GM23338 (cell line): ENCODE measurements at regions not wholly inside any gene's neighbourhood (a gene's known extent, or its start where the extent isn't known, plus 50 kb on each side); places are given as distances from the start of the nearest gene placed in this dataset.

Source experiments
- ATAC-seq: fragments of 200-7000 bp; cut with Tn5 transposase; 3 replicates; pipeline ENCODE4 v1.9.1; 2020
- DNase-seq: peaks from one replicate; pipeline ENCODE4 v3.0.0-alpha.2; 2015; ENCODE audit warnings: low spot score
- H2AFZ ChIP-seq: fragments of 200-600 bp; sonication (generic); 2 replicates; pipeline ENCODE4 v1.8.0; 2016; ENCODE audit warnings: antibody characterized with exemption, mild to moderate bottlenecking, moderate library complexity
- H3F3A ChIP-seq: fragments of 200-600 bp; sonication (generic); replicated peaks from 2 replicates; pipeline ENCODE4 v1.8.0; 2017; ENCODE audit warnings: antibody characterized with exemption, mixed run types, low read depth
- H3K27ac ChIP-seq: fragments of 200-600 bp; sonication (generic); 2 replicates; pipeline ENCODE4 v1.6.1; 2016; ENCODE audit warnings: low read depth
- H3K27me3 ChIP-seq: fragments of 200-600 bp; sonication (generic); 2 replicates; pipeline ENCODE4 v1.8.0; 2016; ENCODE audit warnings: mild to moderate bottlenecking, mixed run types, moderate library complexity; ENCODE audit not compliant: insufficient read depth
- H3K36me3 ChIP-seq: fragments of 200-600 bp; sonication (generic); 2 replicates; pipeline ENCODE4 v1.8.0; 2016; ENCODE audit warnings: mild to moderate bottlenecking; ENCODE audit not compliant: insufficient read depth
- H3K4me1 ChIP-seq: fragments of 200-600 bp; sonication (generic); 2 replicates; pipeline ENCODE4 v1.8.0; 2016; ENCODE audit warnings: mild to moderate bottlenecking, moderate library complexity; ENCODE audit not compliant: insufficient read depth
- H3K4me2 ChIP-seq: fragments of 200-600 bp; sonication (generic); 2 replicates; pipeline ENCODE4 v1.7.1; 2017; ENCODE audit warnings: mixed run types
- H3K4me3 ChIP-seq: fragments of 200-600 bp; sonication (generic); 2 replicates; pipeline ENCODE4 v1.6.1; 2016; ENCODE audit warnings: mixed run types
- H3K79me2 ChIP-seq: fragments of 200-600 bp; sonication (generic); replicated peaks from 2 replicates; pipeline ENCODE4 v1.8.0; 2017; ENCODE audit warnings: mild to moderate bottlenecking; ENCODE audit not compliant: insufficient read depth
- H3K9me2 ChIP-seq: fragments of 200-600 bp; sonication (generic); 2 replicates; pipeline ENCODE4 v1.8.0; 2017; ENCODE audit not compliant: insufficient read depth
- H4K20me1 ChIP-seq: fragments of 200-600 bp; sonication (generic); replicated peaks from 2 replicates; pipeline ENCODE4 v1.8.0; 2017; ENCODE audit warnings: mild to moderate bottlenecking; ENCODE audit not compliant: insufficient read depth
- H3K27ac Mint-ChIP-seq: 2 replicates; pipeline ENCODE4 v1.8.0; 2020; ENCODE audit warnings: inconsistent platforms, mild to moderate bottlenecking, moderate library complexity, mixed read lengths
- H3K27me3 Mint-ChIP-seq: 3 replicates; pipeline ENCODE4 v1.8.0; 2022; ENCODE audit warnings: low read depth, mild to moderate bottlenecking, moderate library complexity, mixed read lengths, inconsistent platforms; ENCODE audit not compliant: insufficient read depth, poor library complexity
- H3K36me3 Mint-ChIP-seq: 3 replicates; pipeline ENCODE4 v1.8.0; 2021; ENCODE audit warnings: low read depth, mild to moderate bottlenecking, inconsistent platforms, moderate library complexity, mixed read lengths
- H3K4me1 Mint-ChIP-seq: 3 replicates; pipeline ENCODE4 v1.8.0; 2020; ENCODE audit warnings: mild to moderate bottlenecking, inconsistent platforms, mixed read lengths
- H3K4me3 Mint-ChIP-seq: 3 replicates; pipeline ENCODE4 v1.8.0; 2021; ENCODE audit warnings: moderate library complexity, mild to moderate bottlenecking, inconsistent platforms, mixed read lengths
- H3K9me3 Mint-ChIP-seq: 3 replicates; pipeline ENCODE4 v1.8.0; 2020; ENCODE audit warnings: moderate library complexity, mild to moderate bottlenecking, inconsistent platforms, mixed read lengths
- CTCF ChIP-seq, 2 experiments: fragments of 200-600 bp in 1 of 2; sonication (generic) in 1 of 2; conservative IDR thresholded peaks; 2 replicates each; pipeline versions ENCODE4 v1.5.1 to v1.6.1; 2016 to 2017; ENCODE audit warnings: antibody characterized with exemption in 2 of 2, low read depth in 2 of 2, mild to moderate bottlenecking in 2 of 2, moderate library complexity in 1 of 2
- EZH2 ChIP-seq: fragments of 200-600 bp; sonication (generic); IDR thresholded peaks from one replicate; pipeline ENCODE4 v1.8.0; 2017; ENCODE audit warnings: antibody characterized with exemption, mild to moderate bottlenecking, low read depth; ENCODE audit not compliant: unreplicated experiment
- EZH2phosphoT487 ChIP-seq: fragments of 200-600 bp; sonication (generic); IDR thresholded peaks from one replicate; pipeline ENCODE4 v1.8.1; 2018; ENCODE audit warnings: antibody characterized with exemption; ENCODE audit not compliant: unreplicated experiment
- NANOG ChIP-seq: IDR thresholded peaks from 2 replicates; pipeline ENCODE4 v1.6.1; 2016; ENCODE audit warnings: antibody characterized with exemption, borderline replicate concordance
- POLR2AphosphoS5 ChIP-seq: IDR thresholded peaks from 2 replicates; pipeline ENCODE4 v1.6.1; 2016; ENCODE audit warnings: antibody characterized with exemption, low read depth
- REST ChIP-seq: IDR thresholded peaks from one replicate; pipeline ENCODE4 v1.6.1; 2018; ENCODE audit warnings: antibody characterized with exemption; ENCODE audit not compliant: unreplicated experiment
- STAT1 ChIP-seq: IDR thresholded peaks from one replicate; pipeline ENCODE4 v1.6.1; 2016; ENCODE audit warnings: antibody characterized with exemption; ENCODE audit not compliant: unreplicated experiment
- ZNF114 ChIP-seq: fragments of 250-450 bp; sonication (Bioruptor Pico); IDR thresholded peaks from 2 replicates; pipeline ENCODE4 v1.5.0; 2020; ENCODE audit warnings: mild to moderate bottlenecking, moderate library complexity

GRCh38 chr4:159598602-159599001, 495.7 kb downstream of the RAPGEF2 start (continued):
- TF ChIP-seq NANOG (no peak), EZH2 (no peak), POLR2AphosphoS5 (no peak), CTCF (conservative IDR thresholded peaks at IDR 0.05; ENCODE audit: low read depth in 2 of 2) (no peak), EZH2phosphoT487 (no peak), STAT1 (no peak), ZNF114 (no peak)

GRCh38 chr4:159600061-159600460, 497.2 kb downstream of the RAPGEF2 start:
- Mint-ChIP-seq H3K36me3 (no peaks in the 10 kb centered on the region), H3K4me3 (no peak overlapping the region)
- ATAC-seq: no peak

More at GRCh38 chr4:159600061-159600460, 497.2 kb downstream of the RAPGEF2 start:
- no peaks in the 10 kb centered on the region for H3K27me3 ChIP-seq
- no peak overlapping the region for H3K27ac ChIP-seq
- peaks cover 15% of the 10 kb centered on the region for H3K4me1 Mint-ChIP-seq
- H3K9me2 ChIP-seq: no peaks in the 10 kb centered on the region
- H3K36me3 ChIP-seq: no peaks in the 10 kb centered on the region
- no peak overlapping the region for H3K27ac Mint-ChIP-seq
- H3K4me2 ChIP-seq: no peak overlapping the region
- no peak for DNase-seq
- H4K20me1 ChIP-seq: no peaks in the 10 kb centered on the region
- H2AFZ ChIP-seq: no peak overlapping the region
- no peaks in the 10 kb centered on the region for H3K27me3 Mint-ChIP-seq
- H3K9me3 Mint-ChIP-seq: no peaks in the 10 kb centered on the region
- H3K79me2 ChIP-seq: no peaks in the 10 kb centered on the region
- peaks cover 12% of the 10 kb centered on the region for H3K4me1 ChIP-seq
- no peaks in the 10 kb centered on the region for H3F3A ChIP-seq
- TF ChIP-seq REST (no peak), EZH2 (no peak), CTCF (conservative IDR thresholded peaks at IDR 0.05; ENCODE audit: low read depth in 2 of 2) (0 out of 4 replicates have a peak, but pooled peaks of 1 of the 2 experiments have one; percentile 5)
- H3K4me3 ChIP-seq: no peak overlapping the region
